NCI-H1930 (cell line): ENCODE measurements at regions not wholly inside any gene's neighbourhood (a gene's known extent, or its start where the extent isn't known, plus 50 kb on each side); places are given as distances from the start of the nearest gene placed in this dataset.
"Not testable (repeated sequence)": the region's sequence is repeated elsewhere in the genome, so short reads cannot be mapped to it uniquely, and the experiment has no call there.

ENCODE experiments used
- DNase-seq, 2 experiments: peaks; one replicate each; lab custom pipeline; 2025; lab: John Stamatoyannopoulos, UW

DNA sequence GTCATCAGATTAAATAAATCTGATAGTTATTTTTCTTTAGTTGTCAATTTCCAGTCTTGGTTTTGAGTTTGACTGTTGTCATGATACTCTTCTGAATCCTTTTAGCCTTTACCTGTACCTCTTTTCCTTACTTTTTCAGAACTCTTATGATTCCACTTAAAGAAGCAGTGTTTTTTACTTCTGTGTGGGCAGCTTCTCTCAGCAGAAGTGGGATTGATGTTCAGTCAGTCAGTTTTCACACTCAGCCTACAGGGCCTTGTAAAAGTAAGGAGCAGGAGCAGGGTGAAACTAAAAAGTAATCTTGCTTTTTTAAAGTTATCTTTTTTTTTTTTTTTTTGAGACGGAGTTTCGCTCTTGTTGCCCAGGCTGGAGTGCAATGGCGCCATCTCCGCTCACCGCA lies 75.1 kb downstream of the HAUS1 start:
- no peak for DNase-seq

DNA sequence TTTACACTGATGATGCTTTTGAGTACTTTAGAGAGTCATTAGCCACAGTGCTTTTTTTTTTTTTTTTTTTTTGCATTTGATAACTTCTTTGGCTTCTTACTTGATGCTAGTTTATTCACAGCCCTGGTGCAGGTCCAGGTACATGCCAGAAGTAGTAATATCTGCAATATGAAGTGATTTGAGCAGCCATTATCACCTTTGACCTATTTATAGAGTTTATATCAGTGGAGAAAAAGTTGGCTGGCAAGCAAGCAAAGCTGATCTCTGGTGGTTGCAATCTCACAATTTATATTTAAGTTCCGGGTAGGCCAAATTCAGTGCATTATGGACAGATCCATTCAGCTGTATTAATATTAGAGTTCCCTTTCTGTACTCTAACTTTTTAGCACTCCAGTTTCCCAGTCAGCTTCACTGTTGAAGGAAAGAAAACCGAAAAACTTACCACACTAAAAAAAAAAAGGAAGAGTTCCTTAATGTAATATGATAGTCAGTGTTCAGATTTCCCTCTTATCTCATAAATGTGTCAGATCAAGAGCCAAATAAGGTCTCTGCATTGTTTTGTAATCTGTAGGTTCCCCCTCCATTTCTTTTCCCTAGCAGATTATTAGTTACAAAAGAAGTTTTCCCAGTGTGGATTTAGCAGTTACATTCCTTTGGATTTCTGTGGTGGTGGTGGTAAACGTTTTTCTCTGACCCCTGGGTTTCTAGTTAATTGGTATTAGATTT lies 78.6 kb downstream of the HAUS1 start:
- DNase-seq = no peak

DNA sequence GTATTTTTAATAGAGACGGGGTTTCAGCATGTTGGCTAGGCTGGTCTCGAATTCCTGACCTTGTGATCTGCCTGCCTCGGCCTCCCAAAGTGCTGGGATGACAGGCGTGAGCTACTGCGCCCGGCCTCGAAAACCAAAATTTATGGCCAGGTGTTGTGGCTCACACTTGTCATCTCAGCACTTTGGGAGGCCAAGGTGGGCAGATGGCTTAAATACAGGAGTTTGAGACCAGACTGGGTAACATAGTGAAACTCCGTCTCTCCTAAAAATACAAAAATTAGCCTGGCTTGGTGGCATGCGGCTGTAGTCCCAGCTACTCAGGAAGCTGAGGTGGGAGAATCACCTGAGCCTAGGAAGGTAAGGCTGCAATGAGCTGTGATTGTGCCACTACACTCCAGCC lies 80.1 kb downstream of the HAUS1 start:
- not testable (repeated sequence) for DNase-seq

DNA sequence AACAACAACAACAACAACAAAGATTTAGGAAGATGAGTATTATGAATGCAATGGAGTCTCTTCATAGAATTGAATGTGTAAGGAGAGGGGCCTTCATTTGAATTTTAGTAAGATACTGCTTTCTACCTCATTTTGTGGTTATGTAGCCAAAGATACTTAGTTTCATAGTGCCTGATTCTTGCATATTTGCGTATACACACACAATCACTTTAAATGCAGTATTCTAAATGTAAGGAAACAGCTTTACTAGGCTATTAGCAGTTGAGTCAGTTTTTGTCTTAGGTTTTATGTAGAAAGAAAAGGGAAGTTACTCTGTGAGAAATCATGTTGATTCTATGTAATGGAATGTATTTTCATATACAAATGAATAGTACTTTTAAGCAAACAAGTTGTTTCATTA lies 80.5 kb downstream of the HAUS1 start:
- DNase-seq = no peak

DNA sequence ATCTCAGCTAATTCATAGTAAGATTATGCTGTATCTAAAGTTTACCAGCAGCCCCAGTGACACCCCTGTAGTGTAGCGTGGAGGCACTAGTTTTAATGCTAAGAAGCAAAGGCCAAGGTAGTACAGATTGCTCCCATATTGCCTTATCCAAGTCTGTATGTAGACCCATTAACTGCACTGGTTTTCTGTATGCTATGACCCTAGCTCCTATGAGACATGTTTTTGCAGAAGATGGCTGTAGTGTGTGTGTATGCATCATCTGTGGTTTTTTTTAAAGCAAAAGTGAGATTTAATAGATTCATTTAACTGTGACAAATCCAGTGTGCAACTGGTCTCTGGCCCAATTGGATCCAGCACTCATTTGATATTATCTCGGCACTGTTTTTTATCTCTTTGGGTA lies 86.5 kb downstream of the HAUS1 start:
- DNase-seq = no peak

DNA sequence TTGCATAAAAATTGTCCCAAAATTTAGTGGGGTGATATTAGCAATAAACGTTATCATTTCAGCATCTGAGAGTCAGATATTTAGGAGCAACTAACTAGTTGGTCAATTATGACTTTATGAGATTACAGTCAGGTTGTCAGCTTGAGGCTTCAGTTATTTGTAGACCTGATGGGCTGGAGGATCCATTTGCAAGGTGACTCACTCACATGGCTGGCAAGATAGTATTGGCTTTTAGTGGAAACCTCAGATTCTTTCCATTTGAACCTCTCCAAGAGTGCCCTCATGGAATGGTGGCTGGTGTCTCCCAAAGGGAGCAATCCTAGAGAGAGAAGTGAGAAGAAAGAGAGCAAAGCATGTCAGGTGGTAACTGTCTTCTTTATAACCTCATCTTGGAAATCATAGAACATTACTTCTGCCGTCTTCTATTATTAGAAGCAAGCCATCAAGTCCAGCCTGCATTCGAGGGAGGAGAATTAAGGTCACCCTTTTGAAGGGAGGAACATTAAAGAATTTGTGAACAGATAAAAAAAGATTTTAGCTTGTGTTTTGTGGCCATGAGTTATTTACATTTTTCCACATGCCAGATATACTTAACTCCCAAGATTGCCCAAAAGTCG lies 92.5 kb downstream of the HAUS1 start:
- no peak for DNase-seq

DNA sequence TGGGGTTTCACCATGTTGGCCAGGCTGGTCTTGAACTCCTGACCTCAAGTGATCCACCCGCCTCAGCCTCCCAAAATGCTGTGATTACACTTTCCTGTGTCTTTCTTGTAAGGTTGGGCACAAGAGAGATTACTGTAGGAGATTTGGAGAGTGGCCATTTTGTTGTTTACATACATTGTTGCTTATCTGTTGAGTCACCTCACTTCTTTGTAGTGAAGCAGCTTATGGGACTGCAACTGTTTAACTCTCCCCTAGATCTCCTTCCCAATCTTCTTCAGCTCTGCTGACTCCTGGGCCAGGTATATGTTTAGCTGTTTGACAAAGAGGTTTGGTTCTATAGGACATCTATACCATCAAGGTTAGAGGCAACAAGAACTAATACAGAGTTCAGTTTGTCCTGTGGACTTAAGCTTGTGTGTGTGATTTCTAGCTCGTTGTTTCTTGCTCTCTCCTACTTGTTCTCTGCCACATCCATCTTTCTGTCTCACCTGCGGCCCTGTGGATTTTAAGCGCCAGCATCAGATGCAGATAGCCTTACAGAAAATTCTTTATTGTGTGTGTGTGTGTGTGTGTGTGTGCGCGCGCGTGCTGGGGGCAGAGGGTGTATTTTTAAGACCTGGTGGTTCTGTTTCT lies 95.4 kb downstream of the HAUS1 start:
- no peak for DNase-seq

DNA sequence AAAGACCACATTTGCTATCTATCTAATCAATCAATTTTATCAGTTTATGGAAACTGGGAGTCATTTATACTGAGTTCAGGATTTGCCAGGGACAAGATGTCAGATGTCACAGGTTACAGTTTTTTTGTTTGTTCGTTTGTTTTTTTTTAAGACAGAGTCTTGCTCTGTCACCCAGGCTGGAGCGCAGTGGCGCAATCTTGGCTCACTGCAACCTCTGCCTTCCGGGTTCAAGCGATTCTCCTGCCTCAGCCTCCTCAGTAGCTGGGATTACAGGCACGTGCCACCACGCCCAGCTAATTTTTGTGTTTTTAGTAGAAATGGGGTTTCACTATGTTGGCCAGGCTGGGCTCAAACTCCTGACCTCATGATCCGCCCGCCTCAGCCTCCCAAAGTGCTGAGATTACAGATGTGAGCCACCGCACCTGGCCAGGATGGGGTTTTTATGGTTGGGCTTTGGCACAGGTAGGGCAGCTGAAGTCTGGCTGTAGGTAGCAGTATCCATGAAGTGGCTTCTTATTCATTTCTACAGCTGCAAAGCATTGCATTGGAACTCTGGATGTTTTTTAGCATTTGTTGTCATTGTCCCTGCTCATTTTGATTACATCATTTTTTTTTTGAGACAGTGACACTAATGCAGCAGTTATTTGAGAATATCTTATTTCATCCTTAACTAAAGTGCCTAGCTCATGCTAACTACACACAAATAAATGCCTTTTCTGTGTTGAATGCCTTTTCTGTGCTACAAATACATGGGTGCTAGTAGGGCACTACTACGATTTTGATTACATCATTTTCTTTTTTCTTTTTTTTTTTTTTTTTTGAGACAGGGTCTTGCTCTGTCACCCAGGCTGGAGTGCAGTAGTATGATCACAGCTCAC lies 96.2 kb downstream of the HAUS1 start:
- not testable (repeated sequence) for DNase-seq

DNA sequence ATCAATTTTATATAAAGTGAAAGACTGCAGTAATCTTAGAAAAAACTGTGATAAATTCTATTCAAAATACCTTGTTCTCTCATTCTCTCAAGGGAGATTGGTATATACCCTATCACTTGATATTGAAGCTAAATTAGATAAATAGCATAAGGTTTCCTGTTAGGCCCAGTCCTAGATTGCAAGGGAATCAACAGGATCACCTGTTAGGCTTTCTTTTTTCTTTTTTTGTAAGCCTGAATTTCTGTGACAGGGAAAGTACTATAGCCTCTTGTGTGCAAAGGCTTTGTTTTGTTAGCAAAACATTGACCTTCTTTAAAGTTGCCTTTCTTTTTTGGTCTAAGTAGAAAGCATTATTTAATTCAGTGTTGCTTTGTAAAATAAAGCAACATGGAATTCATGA lies 100.0 kb downstream of the HAUS1 start:
- no peak for DNase-seq

DNA sequence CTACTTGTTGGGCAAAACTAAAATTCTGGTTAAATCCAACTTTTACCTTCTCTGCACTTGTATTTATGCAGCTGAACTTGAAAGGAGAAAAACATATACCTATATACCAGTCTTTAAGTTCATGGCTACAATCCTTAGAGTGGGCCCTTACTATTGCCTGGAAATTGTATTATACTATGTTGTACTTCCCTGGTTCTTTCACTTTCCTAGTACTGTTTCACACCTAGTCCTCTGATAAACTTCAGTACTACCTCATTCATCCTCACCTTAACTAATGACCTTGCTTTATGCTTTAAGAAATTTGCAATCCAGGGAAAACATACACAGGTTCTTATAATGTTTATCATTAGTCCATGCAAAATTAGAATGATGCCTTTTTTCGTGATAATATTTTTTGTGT lies 103.8 kb downstream of the HAUS1 start:
- DNase-seq = no peak

DNA sequence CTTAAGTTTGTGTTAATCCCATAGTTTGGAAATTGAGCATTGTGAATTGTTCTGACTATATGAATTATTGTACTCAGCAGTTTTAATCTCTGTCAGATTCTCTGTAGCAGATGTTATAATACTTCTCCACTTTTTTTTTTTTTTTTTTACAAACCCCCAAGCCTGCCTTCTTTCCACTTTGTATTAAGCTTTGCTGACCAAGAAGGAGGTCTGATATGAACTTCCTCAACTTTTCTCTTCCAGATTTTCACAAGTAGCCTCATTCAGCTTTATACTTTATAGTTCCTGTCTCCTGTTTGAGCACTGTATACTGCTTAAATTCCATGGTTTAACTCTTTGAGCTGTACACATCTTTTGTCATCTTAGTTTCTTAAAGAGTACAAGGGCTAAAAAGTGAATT lies 105.0 kb downstream of the HAUS1 start:
- no peak for DNase-seq

DNA sequence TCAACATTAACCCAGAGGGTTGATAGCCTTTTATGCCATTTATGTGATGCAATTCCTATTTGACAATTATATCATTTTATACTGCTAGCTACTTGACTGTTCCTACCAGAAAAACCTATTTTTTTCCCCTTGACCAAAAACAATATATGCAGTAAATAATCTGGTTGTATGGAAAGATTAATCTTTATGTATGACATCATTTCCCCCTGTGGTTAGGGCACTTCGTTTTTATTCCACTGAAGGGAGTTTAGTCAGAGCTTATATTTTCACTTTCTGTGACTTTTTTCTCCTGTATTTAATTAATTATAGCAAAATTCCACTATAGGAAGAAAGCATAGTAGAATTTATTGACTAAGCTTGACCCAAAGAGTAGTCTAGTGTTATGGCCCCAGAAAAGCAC lies 107.6 kb downstream of the HAUS1 start:
- no peak for DNase-seq

DNA sequence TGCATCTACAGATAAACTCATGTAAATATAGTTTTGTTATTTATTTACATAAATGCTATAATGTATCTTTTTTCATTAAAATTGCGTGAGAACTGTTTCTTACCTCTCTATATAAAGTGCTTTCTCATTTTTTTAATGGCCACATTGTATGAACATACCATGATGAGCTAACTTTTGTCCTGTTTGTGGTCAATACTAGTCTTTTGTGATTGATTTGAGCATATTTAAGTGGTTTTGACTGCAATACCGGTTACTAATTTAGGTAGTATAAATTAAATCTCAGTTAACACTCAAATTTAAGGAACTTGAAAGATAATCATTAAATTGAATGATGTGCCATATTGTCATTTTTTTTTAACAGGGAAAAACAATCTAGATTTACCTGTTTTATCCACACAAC lies 108.2 kb downstream of the HAUS1 start:
- no peak for DNase-seq

DNA sequence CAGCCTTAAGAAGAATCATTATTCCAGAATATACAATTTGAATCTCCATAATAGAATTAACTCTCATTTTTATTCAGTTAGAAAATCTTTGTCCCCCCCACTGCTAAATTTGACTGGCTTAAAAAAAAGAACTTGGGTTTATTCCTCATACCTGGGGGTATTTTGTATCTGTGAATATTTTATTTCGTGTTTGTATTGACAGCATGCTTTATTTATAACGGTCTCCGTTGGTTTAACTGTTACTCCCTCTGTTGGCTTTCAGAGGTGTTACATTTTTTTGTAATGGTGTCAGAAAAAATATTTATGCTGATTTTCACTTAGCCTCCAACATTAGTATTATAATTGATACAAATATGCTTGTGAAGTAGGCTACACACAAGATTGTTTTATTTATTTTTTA lies 109.1 kb downstream of the HAUS1 start:
- DNase-seq = no peak

DNA sequence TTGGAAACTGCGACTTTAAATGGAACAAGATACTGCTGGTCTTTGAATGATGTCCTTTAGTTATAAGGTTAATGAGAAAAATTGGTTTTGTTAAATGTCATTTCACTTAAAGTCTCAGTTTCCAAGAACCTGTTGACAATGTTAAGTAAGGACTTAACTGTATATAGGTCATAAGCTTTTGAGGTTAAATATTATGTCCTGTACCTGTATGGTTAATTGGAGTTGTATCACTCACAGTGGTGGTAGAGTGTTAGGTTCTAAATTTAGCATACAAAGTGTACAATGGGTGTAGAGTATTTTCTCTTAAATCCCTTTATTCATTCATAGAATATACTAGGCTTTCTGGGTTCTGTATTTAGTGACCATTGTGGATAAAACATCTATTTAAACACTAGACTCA lies 110.2 kb downstream of the HAUS1 start:
- no peak for DNase-seq

DNA sequence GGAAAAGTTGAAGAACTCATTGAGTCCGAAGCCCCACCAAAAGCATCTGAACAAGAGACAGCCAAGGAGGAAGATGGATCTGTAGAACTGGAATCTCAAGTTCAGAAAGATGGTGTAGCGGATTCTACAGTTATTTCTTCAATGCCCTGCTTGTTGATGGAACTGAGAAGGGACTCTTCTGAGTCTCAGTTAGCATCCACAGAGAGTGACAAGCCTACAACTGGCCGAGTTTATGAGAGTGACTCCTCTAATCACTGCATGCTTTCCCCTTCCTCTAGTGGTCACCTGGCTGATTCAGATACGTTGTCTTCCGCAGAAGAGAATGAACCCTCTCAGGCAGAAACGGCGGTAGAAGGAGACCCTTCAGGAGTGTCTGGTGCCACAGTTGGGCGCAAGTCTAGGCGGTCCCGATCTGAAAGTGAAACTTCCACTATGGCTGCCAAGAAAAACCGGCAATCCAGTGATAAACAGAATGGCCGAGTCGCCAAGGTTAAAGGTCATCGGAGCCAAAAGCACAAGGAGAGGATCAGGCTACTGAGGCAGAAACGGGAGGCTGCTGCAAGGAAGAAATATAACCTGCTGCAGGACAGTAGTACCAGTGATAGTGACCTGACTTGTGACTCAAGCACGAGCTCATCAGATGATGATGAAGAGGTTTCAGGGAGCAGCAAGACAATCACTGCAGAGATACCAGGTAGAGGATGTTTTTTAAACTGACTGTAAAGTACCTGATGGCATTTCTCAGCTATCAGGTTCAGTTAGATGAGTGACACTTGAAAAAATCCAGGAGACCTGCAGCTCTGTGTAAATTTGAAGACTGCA lies 111.9 kb downstream of the HAUS1 start:
- DNase-seq = no peak

DNA sequence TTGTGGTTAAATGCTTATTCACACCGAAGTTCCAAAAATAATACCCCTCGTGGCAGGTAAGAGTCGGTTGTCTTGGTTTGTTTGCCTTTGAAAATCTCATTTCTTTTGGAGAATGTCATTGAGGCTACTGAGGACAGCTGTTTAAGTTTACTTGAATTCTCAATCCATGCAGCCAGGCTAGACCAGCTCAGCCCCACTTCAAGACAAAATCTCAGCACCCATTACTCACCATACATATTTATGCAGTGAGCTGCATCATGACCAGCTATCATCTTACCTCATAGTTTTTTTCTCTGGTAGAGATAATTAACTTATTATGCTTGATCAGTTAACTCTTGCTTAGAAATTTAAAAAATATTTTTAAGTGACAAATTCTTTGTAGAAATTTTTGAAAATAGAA lies 115.9 kb downstream of the HAUS1 start:
- DNase-seq = no peak

DNA sequence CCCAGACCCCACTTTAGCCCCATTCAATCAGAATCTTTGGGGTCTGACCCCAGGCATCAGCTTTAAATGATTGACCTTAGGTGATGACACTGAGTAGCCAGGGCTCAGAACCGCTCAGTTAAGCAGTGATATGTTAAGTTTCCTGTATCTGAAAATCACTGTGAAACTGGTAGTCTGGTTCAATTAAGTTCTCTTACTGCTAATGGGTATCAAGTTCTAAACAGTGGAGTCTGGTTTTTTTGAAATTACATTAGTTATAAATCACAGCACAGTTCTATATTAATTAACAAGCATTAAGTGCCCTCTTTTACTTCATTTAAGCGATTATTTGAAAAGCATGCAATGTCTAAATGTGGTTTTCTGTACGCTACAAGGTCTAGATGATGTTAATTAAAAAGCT lies 117.9 kb downstream of the HAUS1 start:
- no peak for DNase-seq

DNA sequence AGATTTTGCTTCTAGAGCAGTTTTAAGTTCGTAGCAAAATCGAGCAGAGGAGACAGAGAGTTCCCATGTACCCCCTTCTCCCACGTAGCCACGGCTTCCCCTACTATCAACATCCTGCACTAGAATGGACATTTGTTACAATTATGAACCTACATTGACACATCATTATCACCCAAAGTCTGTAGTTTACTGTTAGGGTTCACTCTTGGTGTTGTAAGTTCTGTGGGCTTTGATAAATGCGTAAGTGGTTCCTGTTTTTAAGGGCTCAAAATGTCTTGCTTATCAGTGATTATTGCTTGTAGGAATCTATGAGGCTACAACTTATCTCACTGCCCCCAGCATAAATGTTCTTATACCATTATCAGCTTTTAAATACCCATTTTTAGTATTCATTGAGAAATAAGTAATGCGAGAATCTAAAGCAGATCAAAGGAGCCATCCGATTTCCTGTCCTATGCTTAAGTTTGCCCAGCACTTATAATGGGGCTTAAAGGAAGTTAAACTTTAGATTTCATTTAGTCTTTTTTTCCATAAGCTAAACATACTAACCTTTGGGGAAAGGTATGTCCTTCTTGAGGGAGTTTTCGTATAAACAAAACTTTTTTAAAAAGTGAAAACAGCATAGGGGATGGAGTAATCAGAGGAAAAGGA lies 118.7 kb downstream of the HAUS1 start:
- no peak for DNase-seq

DNA sequence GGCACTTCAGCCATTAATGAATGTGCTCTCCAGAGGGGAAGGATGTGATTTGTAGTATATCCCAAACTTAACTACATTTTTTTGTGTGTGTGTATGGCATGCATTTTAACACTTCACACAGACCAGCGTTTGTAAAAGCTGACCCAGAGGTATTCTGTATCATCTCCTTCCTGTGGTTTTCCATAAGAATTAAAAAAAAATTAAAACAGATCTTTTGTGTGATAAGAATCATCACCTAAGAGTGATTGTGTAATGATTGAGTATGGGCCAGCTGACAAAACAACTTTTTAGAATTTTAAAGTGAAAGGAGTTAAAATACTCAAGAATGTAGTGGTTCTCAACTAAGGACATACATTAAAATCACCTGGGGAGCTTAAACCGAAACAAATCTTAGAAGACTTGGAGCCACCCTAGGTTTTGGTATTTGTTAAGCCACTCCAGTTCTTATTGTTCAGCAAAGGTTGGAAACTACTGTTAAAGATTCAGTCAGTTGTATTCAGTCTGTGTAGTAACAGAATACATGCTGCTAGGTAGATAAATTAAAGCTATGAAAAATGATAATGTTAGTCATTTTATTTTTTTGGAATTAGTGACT lies 120.1 kb downstream of the HAUS1 start:
- no peak for DNase-seq

DNA sequence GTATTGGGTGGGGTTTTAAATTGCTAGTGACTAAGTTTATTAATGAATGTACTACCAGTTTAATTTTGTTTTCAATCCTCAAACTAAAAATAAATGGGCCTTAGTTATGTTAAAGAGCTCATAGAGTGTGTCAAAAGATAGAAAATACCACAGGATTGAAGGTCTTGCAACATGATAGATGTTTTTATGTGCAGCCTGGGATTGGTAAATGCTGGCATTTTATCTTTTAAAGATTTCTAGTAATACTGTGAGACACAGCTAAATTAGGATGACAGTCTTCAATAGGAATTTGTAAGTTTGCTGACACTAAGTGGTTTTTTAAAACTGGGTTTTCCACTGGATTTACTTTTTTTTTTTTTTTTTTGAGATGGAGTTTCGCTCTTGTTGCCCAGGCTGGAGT lies 122.3 kb downstream of the HAUS1 start:
- DNase-seq = no peak
